Stomach (tissue), 8 donors: ENCODE measurements at regions not wholly inside any gene's neighbourhood (a gene's known extent, or its start where the extent isn't known, plus 50 kb on each side); places are given as distances from the start of the nearest gene placed in this dataset.

ENCODE experiments used
- DNase-seq, 2 donors: peaks; one replicate each; pipeline versions ENCODE4 v3.0.0 to v3.0.0-alpha.2; 2013 to 2019
- H3K27ac ChIP-seq, 5 donors: fragments of 200-600 bp in 4 of 5; sonication (generic) in 4 of 5; one replicate each; pipeline ENCODE4 v1.5.1; 2013 to 2019; ENCODE audit warnings: mild to moderate bottlenecking in 1 of 5, moderate library complexity in 1 of 5
- H3K27me3 ChIP-seq, 3 donors: fragments of 200-600 bp; sonication (generic); one replicate each; pipeline ENCODE4 v1.5.1; 2017 to 2019; ENCODE audit warnings: mixed run types in 1 of 3
- H3K36me3 ChIP-seq, 4 donors: fragments of 200-600 bp; sonication (generic); 1 replicate in 3 of 4; 2 replicates in 1 of 4; pipeline ENCODE4 v1.5.1; 2016 to 2019
- H3K4me1 ChIP-seq, 4 donors: fragments of 200-600 bp; sonication (generic); one replicate each; pipeline ENCODE4 v1.5.1; 2016 to 2019
- H3K4me3 ChIP-seq, 4 donors: fragments of 200-600 bp; sonication (generic) in 3 of 4; one replicate each; pipeline ENCODE4 v1.5.1; 2016 to 2019; ENCODE audit warnings: mild to moderate bottlenecking in 1 of 4
- H3K9me3 ChIP-seq, 4 donors: fragments of 200-600 bp; sonication (generic); one replicate each; pipeline ENCODE4 v1.5.1; 2016 to 2019
- EP300 ChIP-seq: sonication (generic); formaldehyde crosslinking; IDR thresholded peaks from one replicate; pipeline ENCODE4 v1.6.1; 2017; ENCODE audit warnings: antibody characterized with exemption
- POLR2A ChIP-seq, 4 donors: fragments of 450-650 bp; IDR thresholded peaks; one replicate each; pipeline ENCODE4 v1.6.1; 2016; ENCODE audit warnings: antibody characterized with exemption in 4 of 4, control low read depth in 2 of 4, mild to moderate bottlenecking in 1 of 4, moderate library complexity in 1 of 4
- POLR2AphosphoS5 ChIP-seq, 3 donors: sonication (generic); formaldehyde crosslinking; IDR thresholded peaks; one replicate each; pipeline ENCODE4 v1.6.1; 2016; ENCODE audit warnings: antibody characterized with exemption in 3 of 3
- WGBS, 5 donors: extraction: QIAGEN DNeasy Blood & Tissue Kit in 3 of 5; methylation state at CpG; one replicate each; pipeline versions ENCODE4 v1.1.5 to v1.1.7; 2013 to 2018; 5-methylcytosine and 5-hydroxymethylcytosine counted together
- intact Hi-C: fragments of 100-400 bp; cut with DNase I; formaldehyde crosslinking; loops from one replicate; pipeline ENCODE4 v1.15.1; 2023; ENCODE audit warnings: low total_unique reads
- TF ChIP-seq, protein P1 (sequence below), 7 experiments: fragments of 450-650 bp in 4 of 7; fragments of 200-600 bp in 3 of 7; sonication (generic) in 3 of 7; IDR thresholded peaks; one replicate each; pipeline ENCODE4 v1.5.1; 2016 to 2019; ENCODE audit warnings: antibody characterized with exemption in 7 of 7, control low read depth in 2 of 7, mild to moderate bottlenecking in 1 of 7
- donor health status: healthy with polysubstance abuse.
- donor health status: Bipolar disorder and iron deficiency.
- donor health status: healthy.

DNA sequence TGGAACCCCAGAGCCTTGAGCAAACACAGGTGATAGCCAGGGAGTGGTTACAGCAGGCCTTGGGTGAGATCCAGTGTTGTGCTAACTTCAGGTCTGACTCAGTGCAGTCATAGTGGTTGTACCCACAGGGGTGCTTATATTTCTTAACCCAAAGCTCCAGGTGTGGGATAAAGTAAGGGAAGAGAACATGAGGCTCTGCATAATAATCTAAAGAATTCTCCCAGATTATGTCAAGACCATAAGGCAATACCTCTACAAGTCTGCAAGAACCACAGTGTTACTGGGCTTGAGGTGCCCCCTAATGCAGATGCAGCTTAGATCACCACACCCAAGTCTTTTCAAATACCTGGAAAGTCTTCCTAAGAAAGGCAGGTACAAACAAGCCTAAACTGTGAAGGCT, 485.4 kb downstream of the RFC3 start:
- DNase-seq, result peak in 1 of 2 donors; percentile 31
- peaks cover 0 to 18% (median 6%) of the 10 kb centered on the region in 4 donors for H3K4me1 ChIP-seq
- no peak overlapping the region for H3K27ac ChIP-seq
- no peak for TF ChIP-seq POLR2AphosphoS5 (IDR thresholded peaks at IDR 0.05)
- TF ChIP-seq, protein P1, sequence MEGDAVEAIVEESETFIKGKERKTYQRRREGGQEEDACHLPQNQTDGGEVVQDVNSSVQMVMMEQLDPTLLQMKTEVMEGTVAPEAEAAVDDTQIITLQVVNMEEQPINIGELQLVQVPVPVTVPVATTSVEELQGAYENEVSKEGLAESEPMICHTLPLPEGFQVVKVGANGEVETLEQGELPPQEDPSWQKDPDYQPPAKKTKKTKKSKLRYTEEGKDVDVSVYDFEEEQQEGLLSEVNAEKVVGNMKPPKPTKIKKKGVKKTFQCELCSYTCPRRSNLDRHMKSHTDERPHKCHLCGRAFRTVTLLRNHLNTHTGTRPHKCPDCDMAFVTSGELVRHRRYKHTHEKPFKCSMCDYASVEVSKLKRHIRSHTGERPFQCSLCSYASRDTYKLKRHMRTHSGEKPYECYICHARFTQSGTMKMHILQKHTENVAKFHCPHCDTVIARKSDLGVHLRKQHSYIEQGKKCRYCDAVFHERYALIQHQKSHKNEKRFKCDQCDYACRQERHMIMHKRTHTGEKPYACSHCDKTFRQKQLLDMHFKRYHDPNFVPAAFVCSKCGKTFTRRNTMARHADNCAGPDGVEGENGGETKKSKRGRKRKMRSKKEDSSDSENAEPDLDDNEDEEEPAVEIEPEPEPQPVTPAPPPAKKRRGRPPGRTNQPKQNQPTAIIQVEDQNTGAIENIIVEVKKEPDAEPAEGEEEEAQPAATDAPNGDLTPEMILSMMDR (IDR thresholded peaks at IDR 0.05), result no peak
- no peak for TF ChIP-seq EP300
- TF ChIP-seq POLR2A (IDR thresholded peaks at IDR 0.05), result no peak
- no peak overlapping the region for H3K4me3 ChIP-seq
- peaks cover 0 to 8% (median 3%) of the 10 kb centered on the region in 4 donors for H3K9me3 ChIP-seq
- H3K36me3 ChIP-seq, result no peaks in the 10 kb centered on the region
- intact Hi-C loops, result no loop called here
- no peaks in the 10 kb centered on the region for H3K27me3 ChIP-seq

DNA sequence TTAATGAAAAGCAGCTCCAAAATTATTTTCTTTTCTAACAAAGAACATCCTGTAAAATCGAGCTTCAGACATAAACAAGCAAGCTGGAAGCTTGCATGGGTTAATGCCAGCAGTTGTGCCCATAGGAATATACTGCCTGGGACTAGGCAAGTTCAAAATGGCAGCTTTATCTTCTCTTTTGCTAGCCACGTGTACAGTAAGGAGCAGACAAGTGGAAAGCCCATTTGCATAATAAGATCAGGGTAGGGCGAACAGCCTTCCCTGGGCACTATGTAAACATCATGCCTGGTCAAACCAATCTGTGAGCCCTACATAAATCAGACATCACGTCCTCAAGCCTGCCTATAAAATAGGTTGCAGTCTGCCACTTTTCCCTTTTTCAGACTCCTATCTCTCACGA, 489.7 kb downstream of the RFC3 start:
- no peak overlapping the region for H3K4me3 ChIP-seq
- WGBS, 5 donors, result 58 to 72% (median 66%) methylated on average over 5 of the region's 5 CpGs
- no peaks in the 10 kb centered on the region for H3K27me3 ChIP-seq
- DNase-seq, result no peak
- no peaks in the 10 kb centered on the region for H3K4me1 ChIP-seq
- no peaks in the 10 kb centered on the region for H3K36me3 ChIP-seq
- H3K9me3 ChIP-seq, result peaks cover 0 to 8% (median 3%) of the 10 kb centered on the region in 4 donors
- intact Hi-C loops, result no loop called here
- TF ChIP-seq POLR2A (IDR thresholded peaks at IDR 0.05), result no peak
- no peak for TF ChIP-seq EP300
- TF ChIP-seq, protein P1 (IDR thresholded peaks at IDR 0.05), result no peak
- TF ChIP-seq POLR2AphosphoS5 (IDR thresholded peaks at IDR 0.05), result no peak
- H3K27ac ChIP-seq, result no peak overlapping the region

DNA sequence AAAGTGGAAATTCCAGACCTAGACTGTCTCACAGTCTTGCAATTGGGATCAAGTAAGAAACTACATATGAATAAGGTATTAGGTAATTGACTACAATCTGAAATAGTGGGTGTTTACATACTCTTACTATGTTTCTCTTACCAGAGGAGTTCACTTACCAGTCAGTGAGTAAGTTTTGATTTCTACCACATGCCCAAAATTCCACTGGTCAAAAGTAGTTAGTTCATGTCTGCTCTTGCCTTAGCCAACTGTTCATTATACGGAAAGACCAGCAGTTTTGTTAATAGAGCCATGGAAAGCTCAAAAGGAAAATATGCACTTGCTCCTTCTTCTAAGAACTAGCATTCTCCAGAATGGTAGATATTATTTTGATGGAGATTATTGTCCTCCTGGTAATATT, 490.8 kb downstream of the RFC3 start:
- 77 to 90% (median 89%) methylated on average over 1 of the region's 1 CpG for WGBS, 5 donors
- intact Hi-C loops, result no loop called here
- Histone ChIP-seq H3K4me3 (no peak overlapping the region), H3K9me3 (peaks cover 0 to 5% (median under 1%) of the 10 kb centered on the region in 4 donors), H3K4me1 (no peaks in the 10 kb centered on the region), H3K27ac (no peak overlapping the region), H3K36me3 (no peaks in the 10 kb centered on the region), H3K27me3 (no peaks in the 10 kb centered on the region)
- DNase-seq, result no peak
- TF ChIP-seq POLR2AphosphoS5 (IDR thresholded peaks at IDR 0.05), result no peak
- TF ChIP-seq, protein P1 (IDR thresholded peaks at IDR 0.05), result no peak
- TF ChIP-seq POLR2A (IDR thresholded peaks at IDR 0.05), result no peak
- TF ChIP-seq EP300, result no peak

DNA sequence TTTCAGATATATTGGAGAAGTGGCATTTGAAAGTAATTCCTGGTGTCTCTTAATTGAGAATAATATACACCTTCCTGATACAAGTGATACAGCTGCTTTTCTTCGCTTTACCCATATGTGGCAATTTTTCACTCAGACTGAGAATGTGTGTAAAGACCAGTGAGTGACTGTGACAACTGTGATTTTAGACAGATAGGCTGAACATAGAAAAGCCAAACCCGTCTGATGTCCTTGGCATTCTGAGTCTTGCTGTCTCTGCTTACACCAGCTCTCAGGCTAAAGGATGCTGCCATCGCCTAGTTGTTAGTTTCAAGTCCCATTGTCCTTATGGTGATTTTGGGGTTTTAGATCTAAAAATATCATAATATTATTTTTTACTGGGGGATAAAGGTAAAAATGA, 492.6 kb downstream of the RFC3 start:
- no peaks in the 10 kb centered on the region for H3K27me3 ChIP-seq
- H3K9me3 ChIP-seq, result no peaks in the 10 kb centered on the region
- no peak for DNase-seq
- no peaks in the 10 kb centered on the region for H3K36me3 ChIP-seq
- H3K4me3 ChIP-seq, result no peak overlapping the region
- TF ChIP-seq EP300 (no peak), POLR2AphosphoS5 (IDR thresholded peaks at IDR 0.05) (no peak), POLR2A (IDR thresholded peaks at IDR 0.05) (no peak)
- TF ChIP-seq, protein P1 (IDR thresholded peaks at IDR 0.05), result no peak
- WGBS, 5 donors, result 86 to 96% (median 92%) methylated on average over 3 of the region's 3 CpGs
- intact Hi-C loops, result no loop called here
- no peak overlapping the region for H3K27ac ChIP-seq
- H3K4me1 ChIP-seq, result no peaks in the 10 kb centered on the region
